ENCODE measurements at regions not wholly inside any gene's neighbourhood (a gene's known extent, or its start where the extent isn't known, plus 50 kb on each side); places are given as distances from the start of the nearest gene placed in this dataset.
"Not testable (repeated sequence)": the region's sequence is repeated elsewhere in the genome, so short reads cannot be mapped to it uniquely, and the experiment has no call there.

GRCh38 chr21:10449451-10449850 lies 71.9 kb upstream of the TPTE start:
- H3K4me2 ChIP-seq (ENCODE audit: insufficient read depth, low read length); H3K4me3 ChIP-seq; DNase-seq (ENCODE audit: extremely low read depth in 1 of 4, low spot score in 3 of 4); CTCF ChIA-PET (ENCODE audit: low intra/inter-chr PET ratio); H3K9me1 ChIP-seq (ENCODE audit: control insufficient read depth, insufficient read depth, low read length); intact Hi-C loops (cut with micrococcal nuclease); in situ Hi-C loops (cut with MboI); H3K27ac ChIP-seq (ENCODE audit: extremely low read depth, low read depth, low read length); ATAC-seq; H3K4me1 ChIP-seq (replicated peaks in 1 of 2; ENCODE audit: control insufficient read depth in 2 of 2, insufficient read depth in 2 of 2, low read length in 2 of 2); H3K9me3 ChIP-seq (replicated peaks; ENCODE audit: control insufficient read depth, insufficient read depth, low read depth, low read length); H2AFZ ChIP-seq (ENCODE audit: low read depth, low read length); H3K9ac ChIP-seq (ENCODE audit: insufficient read depth in 1 of 2, low read depth in 2 of 2, low read length in 2 of 2); H3K36me3 ChIP-seq (ENCODE audit: control insufficient read depth, insufficient read depth, low read length); H4K20me1 ChIP-seq (replicated peaks; ENCODE audit: control insufficient read depth, insufficient read depth, low read length); H3K27me3 ChIP-seq (ENCODE audit: control insufficient read depth in 2 of 2, insufficient read depth in 2 of 2, low read length in 2 of 2); POLR2A ChIA-PET; FAIRE-seq; BruUV-seq (replicated peaks): not testable (repeated sequence)
- H3K79me2 ChIP-seq (ENCODE audit: control insufficient read depth, insufficient read depth, low read length): peaks cover 26% of the 10 kb centered on the region; the same call in 2 of the 3 replicates
- WGBS (ENCODE audit: insufficient coverage, low coverage, missing lambda C conversion rate): 38% methylated on average over 8 of the region's 8 CpGs

- H3K4me3 ChIP-seq; H3K9me1 ChIP-seq (ENCODE audit: control insufficient read depth, insufficient read depth, low read length); ATAC-seq; H4K20me1 ChIP-seq (replicated peaks; ENCODE audit: control insufficient read depth, insufficient read depth, low read length); H3K9ac ChIP-seq (ENCODE audit: insufficient read depth in 1 of 2, low read depth in 2 of 2, low read length in 2 of 2); FAIRE-seq; H3K4me2 ChIP-seq (ENCODE audit: insufficient read depth, low read length); H3K27me3 ChIP-seq (ENCODE audit: control insufficient read depth in 2 of 2, insufficient read depth in 2 of 2, low read length in 2 of 2); H3K9me3 ChIP-seq (replicated peaks; ENCODE audit: control insufficient read depth, insufficient read depth, low read depth, low read length); intact Hi-C loops (cut with micrococcal nuclease); BruUV-seq (replicated peaks); H2AFZ ChIP-seq (ENCODE audit: low read depth, low read length); CTCF ChIA-PET (ENCODE audit: low intra/inter-chr PET ratio); H3K36me3 ChIP-seq (ENCODE audit: control insufficient read depth, insufficient read depth, low read length); POLR2A ChIA-PET; H3K27ac ChIP-seq (ENCODE audit: extremely low read depth, low read depth, low read length); in situ Hi-C loops (cut with MboI); DNase-seq (ENCODE audit: extremely low read depth in 1 of 4, low spot score in 3 of 4); H3K4me1 ChIP-seq (replicated peaks in 1 of 2; ENCODE audit: control insufficient read depth in 2 of 2, insufficient read depth in 2 of 2, low read length in 2 of 2): not testable (repeated sequence)
- H3K79me2 ChIP-seq (ENCODE audit: control insufficient read depth, insufficient read depth, low read length): peaks cover 18% of the 10 kb centered on the region; the same call in 1 of the 3 replicates
- WGBS (ENCODE audit: insufficient coverage, low coverage, missing lambda C conversion rate): 13% methylated on average over 6 of the region's 6 CpGs
Observed at GRCh38 chr21:10451274-10451673, 70.1 kb upstream of the TPTE start.

GRCh38 chr21:10457765-10458164 lies 63.6 kb upstream of the TPTE start:
- FAIRE-seq: not testable (repeated sequence)

GRCh38 chr21:10460957-10461356 lies 60.4 kb upstream of the TPTE start:
- H3K27ac ChIP-seq (ENCODE audit: extremely low read depth, low read depth, low read length); CTCF ChIA-PET (ENCODE audit: low intra/inter-chr PET ratio); H3K4me2 ChIP-seq (ENCODE audit: insufficient read depth, low read length); H3K9ac ChIP-seq (ENCODE audit: insufficient read depth in 1 of 2, low read depth in 2 of 2, low read length in 2 of 2); H3K9me3 ChIP-seq (replicated peaks; ENCODE audit: control insufficient read depth, insufficient read depth, low read depth, low read length); H2AFZ ChIP-seq (ENCODE audit: low read depth, low read length); H3K9me1 ChIP-seq (ENCODE audit: control insufficient read depth, insufficient read depth, low read length); ATAC-seq; POLR2A ChIA-PET; H3K27me3 ChIP-seq (ENCODE audit: control insufficient read depth in 2 of 2, insufficient read depth in 2 of 2, low read length in 2 of 2); H3K4me1 ChIP-seq (replicated peaks in 1 of 2; ENCODE audit: control insufficient read depth in 2 of 2, insufficient read depth in 2 of 2, low read length in 2 of 2); H4K20me1 ChIP-seq (replicated peaks; ENCODE audit: control insufficient read depth, insufficient read depth, low read length); FAIRE-seq; H3K79me2 ChIP-seq (ENCODE audit: control insufficient read depth, insufficient read depth, low read length); H3K4me3 ChIP-seq; BruUV-seq (replicated peaks); in situ Hi-C loops (cut with MboI); intact Hi-C loops (cut with micrococcal nuclease): not testable (repeated sequence)
- 18% methylated on average over 5 of the region's 5 CpGs for WGBS (ENCODE audit: insufficient coverage, low coverage, missing lambda C conversion rate)
- H3K36me3 ChIP-seq (ENCODE audit: control insufficient read depth, insufficient read depth, low read length): peaks cover 11% of the 10 kb centered on the region; the same call in 1 of the 3 replicates
- peak in 1 of 4 experiments; percentile 9 for DNase-seq (ENCODE audit: extremely low read depth in 1 of 4, low spot score in 3 of 4)

More at GRCh38 chr21:10457765-10458164, 63.6 kb upstream of the TPTE start:
- in situ Hi-C loops (cut with MboI): loop anchor here (5.0 kb wide), 1 partner anchor 295 kb away; no protein-coding TSS in a partner anchor
- H3K4me2 ChIP-seq (ENCODE audit: insufficient read depth, low read length); H3K27ac ChIP-seq (ENCODE audit: extremely low read depth, low read depth, low read length); BruUV-seq (replicated peaks); DNase-seq (ENCODE audit: extremely low read depth in 1 of 4, low spot score in 3 of 4); intact Hi-C loops (cut with micrococcal nuclease); H3K4me3 ChIP-seq; H2AFZ ChIP-seq (ENCODE audit: low read depth, low read length); H3K36me3 ChIP-seq (ENCODE audit: control insufficient read depth, insufficient read depth, low read length); H3K9ac ChIP-seq (ENCODE audit: insufficient read depth in 1 of 2, low read depth in 2 of 2, low read length in 2 of 2); ATAC-seq; H3K79me2 ChIP-seq (ENCODE audit: control insufficient read depth, insufficient read depth, low read length); H3K4me1 ChIP-seq (replicated peaks in 1 of 2; ENCODE audit: control insufficient read depth in 2 of 2, insufficient read depth in 2 of 2, low read length in 2 of 2); H4K20me1 ChIP-seq (replicated peaks; ENCODE audit: control insufficient read depth, insufficient read depth, low read length); H3K9me3 ChIP-seq (replicated peaks; ENCODE audit: control insufficient read depth, insufficient read depth, low read depth, low read length); H3K9me1 ChIP-seq (ENCODE audit: control insufficient read depth, insufficient read depth, low read length); H3K27me3 ChIP-seq (ENCODE audit: control insufficient read depth in 2 of 2, insufficient read depth in 2 of 2, low read length in 2 of 2); CTCF ChIA-PET (ENCODE audit: low intra/inter-chr PET ratio); POLR2A ChIA-PET: not testable (repeated sequence)
- 12% methylated on average over 2 of the region's 2 CpGs for WGBS (ENCODE audit: insufficient coverage, low coverage, missing lambda C conversion rate)
